NCI-H345 treated with DMSO at 0.1 percent for 48 hours (cell line): ENCODE measurements at regions not wholly inside any gene's neighbourhood (a gene's known extent, or its start where the extent isn't known, plus 50 kb on each side); places are given as distances from the start of the nearest gene placed in this dataset.

Experiments used
- DNase-seq: peaks from one replicate; lab custom pipeline; 2025; ENCODE audit not compliant: unreplicated experiment; lab: John Stamatoyannopoulos, UW

- no peak for DNase-seq
These were observed 298.1 kb upstream of the NECTIN3 start for GRCh38 chr3:110773413-110773954.

GRCh38 chr3:110774496-110775265 lies 296.9 kb upstream of the NECTIN3 start:
- DNase-seq = no peak

- no peak for DNase-seq
These were observed 292.0 kb upstream of the NECTIN3 start for GRCh38 chr3:110779581-110779980.

GRCh38 chr3:110783541-110783940 lies 288.1 kb upstream of the NECTIN3 start:
- DNase-seq = no peak

GRCh38 chr3:110788794-110789193 lies 282.8 kb upstream of the NECTIN3 start:
- DNase-seq = no peak

- no peak for DNase-seq
These were observed 282.3 kb upstream of the NECTIN3 start for GRCh38 chr3:110789315-110789714.

- no peak for DNase-seq
These were observed 281.0 kb upstream of the NECTIN3 start for GRCh38 chr3:110790631-110791030.

GRCh38 chr3:110791995-110792686 lies 279.5 kb upstream of the NECTIN3 start:
- DNase-seq = no peak

GRCh38 chr3:110793611-110794010 lies 278.0 kb upstream of the NECTIN3 start:
- DNase-seq = no peak

GRCh38 chr3:110795163-110795562 lies 276.5 kb upstream of the NECTIN3 start:
- no peak for DNase-seq

GRCh38 chr3:110799271-110799670 lies 272.3 kb upstream of the NECTIN3 start:
- no peak for DNase-seq

GRCh38 chr3:110804856-110805255 lies 266.8 kb upstream of the NECTIN3 start:
- DNase-seq = no peak

GRCh38 chr3:110806924-110807323 lies 264.7 kb upstream of the NECTIN3 start:
- no peak for DNase-seq

- no peak for DNase-seq
These were observed 263.0 kb upstream of the NECTIN3 start for GRCh38 chr3:110808630-110809029.

GRCh38 chr3:110810356-110810755 lies 261.3 kb upstream of the NECTIN3 start:
- no peak for DNase-seq

GRCh38 chr3:110811050-110811449 lies 260.6 kb upstream of the NECTIN3 start:
- no peak for DNase-seq

GRCh38 chr3:110813541-110813940 lies 258.1 kb upstream of the NECTIN3 start:
- DNase-seq = no peak

- DNase-seq = no peak
These were observed 257.2 kb upstream of the NECTIN3 start for GRCh38 chr3:110814170-110815007.

GRCh38 chr3:110815008-110815583 lies 256.5 kb upstream of the NECTIN3 start:
- DNase-seq = no peak

- DNase-seq = no peak
These were observed 255.6 kb upstream of the NECTIN3 start for GRCh38 chr3:110816008-110816407.

- no peak for DNase-seq
These were observed 250.0 kb upstream of the NECTIN3 start for GRCh38 chr3:110821586-110821985.
